H9 (cell line): ENCODE measurements at regions not wholly inside any gene's neighbourhood (a gene's known extent, or its start where the extent isn't known, plus 50 kb on each side); places are given as distances from the start of the nearest gene placed in this dataset.
A peak's percentile ranks its signal among the peaks of the same experiment; 100 is the strongest.
"Not testable (repeated sequence)": the region's sequence is repeated elsewhere in the genome, so short reads cannot be mapped to it uniquely, and the experiment has no call there.

Experiments used
- DNase-seq: peaks from one replicate; pipeline ENCODE4 v3.0.0-alpha.2; 2017
- H2AFZ ChIP-seq: one replicate; pipeline ENCODE4 v1.6.1; 2013; ENCODE audit warnings: mild to moderate bottlenecking, low read length, control low read depth, moderate library complexity
- H2AK5ac ChIP-seq: 2 replicates; pipeline ENCODE4 v1.6.1; 2013; ENCODE audit warnings: low read length, control low read depth, mixed read lengths; ENCODE audit not compliant: insufficient read length
- H2BK120ac ChIP-seq: one replicate; pipeline ENCODE4 v1.6.1; 2013; ENCODE audit warnings: low read depth, mild to moderate bottlenecking, low read length, control low read depth, inconsistent platforms; ENCODE audit not compliant: poor library complexity, severe bottlenecking
- H2BK12ac ChIP-seq: 2 replicates; pipeline ENCODE4 v1.6.1; 2013; ENCODE audit warnings: low read length, control low read depth, mixed read lengths, low read depth; ENCODE audit not compliant: insufficient read length
- H2BK15ac ChIP-seq: 2 replicates; pipeline ENCODE4 v1.6.1; 2013; ENCODE audit warnings: low read depth, low read length, control low read depth
- H2BK20ac ChIP-seq: one replicate; pipeline ENCODE4 v1.6.1; 2013; ENCODE audit warnings: low read depth, mild to moderate bottlenecking, low read length, control low read depth, inconsistent platforms; ENCODE audit not compliant: poor library complexity, severe bottlenecking
- H2BK5ac ChIP-seq: 2 replicates; pipeline ENCODE4 v1.6.1; 2013; ENCODE audit warnings: low read length, control low read depth, mixed read lengths; ENCODE audit not compliant: insufficient read length
- H3K14ac ChIP-seq: 2 replicates; pipeline ENCODE4 v1.6.1; 2013; ENCODE audit warnings: low read length, control low read depth; ENCODE audit not compliant: insufficient read depth
- H3K18ac ChIP-seq: 2 replicates; pipeline ENCODE4 v1.6.1; 2013; ENCODE audit warnings: low read depth, mild to moderate bottlenecking, mixed read lengths, low read length, control low read depth; ENCODE audit not compliant: insufficient read length
- H3K23ac ChIP-seq: 2 replicates; pipeline ENCODE4 v1.6.1; 2013; ENCODE audit warnings: low read length, control low read depth, mixed read lengths, low read depth; ENCODE audit not compliant: insufficient read length
- H3K23me2 ChIP-seq: 2 replicates; pipeline ENCODE4 v1.6.1; 2013; ENCODE audit warnings: low read depth, mild to moderate bottlenecking, mixed read lengths, low read length, control low read depth; ENCODE audit not compliant: insufficient read length, poor library complexity, severe bottlenecking
- H3K27ac ChIP-seq: 2 replicates; pipeline ENCODE4 v1.5.1; 2013; ENCODE audit warnings: low read length, control low read depth, mixed read lengths, low read depth; ENCODE audit not compliant: insufficient read length
- H3K27me3 ChIP-seq: 2 replicates; pipeline ENCODE4 v1.6.1; 2013; ENCODE audit warnings: low read length, control low read depth, inconsistent platforms; ENCODE audit not compliant: insufficient read depth
- H3K4ac ChIP-seq: 2 replicates; pipeline ENCODE4 v1.6.1; 2013; ENCODE audit warnings: low read depth, mild to moderate bottlenecking, control low read depth, inconsistent platforms, low read length, moderate library complexity
- H3K4me1 ChIP-seq: 2 replicates; pipeline ENCODE4 v1.6.1; 2013; ENCODE audit warnings: low read length, control low read depth, inconsistent platforms; ENCODE audit not compliant: insufficient read depth
- H3K4me2 ChIP-seq: 2 replicates; pipeline ENCODE4 v1.6.1; 2013; ENCODE audit warnings: low read length, control low read depth, mixed read lengths; ENCODE audit not compliant: insufficient read length, insufficient read depth
- H3K56ac ChIP-seq: 2 replicates; pipeline ENCODE4 v1.6.1; 2013; ENCODE audit warnings: low read depth, mild to moderate bottlenecking, mixed read lengths, low read length, control low read depth; ENCODE audit not compliant: insufficient read length
- H3K79me1 ChIP-seq: 2 replicates; pipeline ENCODE4 v1.6.1; 2013; ENCODE audit warnings: low read depth, mild to moderate bottlenecking, moderate library complexity, low read length, control low read depth, inconsistent platforms; ENCODE audit not compliant: insufficient read depth, poor library complexity, severe bottlenecking
- H3K79me2 ChIP-seq: 2 replicates; pipeline ENCODE4 v1.6.1; 2013; ENCODE audit warnings: low read length, control low read depth, inconsistent platforms; ENCODE audit not compliant: insufficient read depth
- H3K9ac ChIP-seq: 2 replicates; pipeline ENCODE4 v1.6.1; 2013; ENCODE audit warnings: low read length, control low read depth, mixed read lengths; ENCODE audit not compliant: insufficient read length; ENCODE audit errors: extremely low read depth
- H3K9me3 ChIP-seq: one replicate; pipeline ENCODE4 v1.6.1; 2013; ENCODE audit warnings: low read depth, low read length, inconsistent platforms; ENCODE audit not compliant: control insufficient read depth
- H3T11ph ChIP-seq: one replicate; pipeline ENCODE4 v1.6.1; 2013; ENCODE audit warnings: mild to moderate bottlenecking, low read length, control low read depth, inconsistent platforms
- H4K20me1 ChIP-seq: one replicate; pipeline ENCODE4 v1.6.1; 2013; ENCODE audit not compliant: control insufficient read depth, insufficient read length, insufficient read depth
- H4K5ac ChIP-seq: 2 replicates; pipeline ENCODE4 v1.6.1; 2013; ENCODE audit warnings: low read depth, mild to moderate bottlenecking, mixed read lengths, low read length, control low read depth; ENCODE audit not compliant: insufficient read length
- H4K8ac ChIP-seq: replicated peaks from 2 replicates; pipeline ENCODE4 v1.6.1; 2013; ENCODE audit warnings: low read length, control low read depth, mixed read lengths, low read depth; ENCODE audit not compliant: insufficient read length
- H4K91ac ChIP-seq: 2 replicates; pipeline ENCODE4 v1.6.1; 2013; ENCODE audit warnings: low read depth, mild to moderate bottlenecking, moderate library complexity, mixed read lengths, low read length, control low read depth; ENCODE audit not compliant: insufficient read length
- H3K27ac Mint-ChIP-seq, 3 experiments: 2 replicates in 2 of 3; 3 replicates in 1 of 3; pipeline ENCODE4 v1.8.0; 2020 to 2021; ENCODE audit warnings: mixed read lengths in 3 of 3, mild to moderate bottlenecking in 1 of 3, moderate library complexity in 1 of 3
- H3K27me3 Mint-ChIP-seq: 2 replicates; pipeline ENCODE4 v1.8.0; 2021; ENCODE audit warnings: low read depth, mild to moderate bottlenecking, moderate library complexity, mixed read lengths
- H3K36me3 Mint-ChIP-seq, 3 experiments: 2 replicates in 2 of 3; 3 replicates in 1 of 3; pipeline ENCODE4 v1.8.0; 2020 to 2021; ENCODE audit warnings: low read depth in 3 of 3, mixed read lengths in 3 of 3; ENCODE audit not compliant: insufficient read depth in 1 of 3
- H3K4me1 Mint-ChIP-seq, 2 experiments: 2 replicates each; pipeline ENCODE4 v1.8.0; 2020; ENCODE audit warnings: mixed read lengths in 2 of 2
- H3K4me3 Mint-ChIP-seq, 2 experiments: 2 replicates in 1 of 2; 3 replicates in 1 of 2; pipeline ENCODE4 v1.8.0; 2020 to 2021; ENCODE audit warnings: mild to moderate bottlenecking in 2 of 2, mixed read lengths in 2 of 2, moderate library complexity in 1 of 2
- H3K9me3 Mint-ChIP-seq, 2 experiments: 2 replicates in 1 of 2; 3 replicates in 1 of 2; pipeline ENCODE4 v1.8.0; 2020; ENCODE audit warnings: mild to moderate bottlenecking in 2 of 2, mixed read lengths in 2 of 2, moderate library complexity in 1 of 2
- WGBS: extraction: QIAGEN DNeasy Blood & Tissue Kit; methylation state at CpG from one replicate; pipeline ENCODE4 v1.1.7; 2013; ENCODE audit warnings: missing lambda C conversion rate, low lambda C conversion rate, mixed read lengths; ENCODE audit not compliant: insufficient read length; ENCODE audit errors: extremely low coverage; 5-methylcytosine and 5-hydroxymethylcytosine counted together

- WGBS, result no CpG with 5 or more reads among the region's 16 CpGs
- H3K4me3 Mint-ChIP-seq, result peak overlapping the region in 1 of 2 experiments; percentile 41; a peak in 3 of 5 replicates
- not testable (repeated sequence) for H3K4me2 ChIP-seq, H3K79me2 ChIP-seq, H2BK15ac ChIP-seq, H4K8ac ChIP-seq, H3K23me2 ChIP-seq, H2AFZ ChIP-seq, H3K23ac ChIP-seq, H2BK120ac ChIP-seq, H3K4ac ChIP-seq, H3K18ac ChIP-seq, H3K36me3 Mint-ChIP-seq, H4K5ac ChIP-seq, H3K79me1 ChIP-seq, H2BK5ac ChIP-seq, H4K91ac ChIP-seq, H3K27ac ChIP-seq, H2BK20ac ChIP-seq, H3K9ac ChIP-seq, H4K20me1 ChIP-seq, H3K9me3 ChIP-seq, H3T11ph ChIP-seq, H2BK12ac ChIP-seq, H3K56ac ChIP-seq, H3K27me3 ChIP-seq, DNase-seq, H3K4me1 ChIP-seq, H2AK5ac ChIP-seq, H3K14ac ChIP-seq
- peaks cover 4 to 10% of the 10 kb centered on the region in 2 experiments; a peak in 3 of 5 replicates for H3K9me3 Mint-ChIP-seq
- H3K27me3 Mint-ChIP-seq, result peaks cover 30% of the 10 kb centered on the region
- H3K27ac Mint-ChIP-seq, result peak overlapping the region in 1 of 3 experiments; percentile 73; a peak in 1 of 7 replicates
- peaks cover 19 to 21% of the 10 kb centered on the region in 2 experiments for H3K4me1 Mint-ChIP-seq
These were observed 92.0 kb downstream of the LYZL1 start for GRCh38 chr10:29380599-29381511.
